Left lung (tissue), 4 donors: ENCODE measurements at regions not wholly inside any gene's neighbourhood (a gene's known extent, or its start where the extent isn't known, plus 50 kb on each side); places are given as distances from the start of the nearest gene placed in this dataset.

Experiments
- ATAC-seq: fragments of 200-7000 bp; cut with Tn5 transposase; one replicate; pipeline ENCODE4 v1.9.1; 2020; ENCODE audit warnings: moderate library complexity
- DNase-seq, 4 donors: peaks; one replicate each; pipeline ENCODE4 v3.0.0-alpha.2; 2013 to 2020
- H3K27ac ChIP-seq, 2 donors: fragments of 200-600 bp; sonication (generic) in 1 of 2; one replicate each; pipeline versions ENCODE4 v1.5.0 to v1.8.0; 2020 to 2021
- H3K27me3 ChIP-seq, 2 donors: fragments of 200-600 bp; sonication (generic) in 1 of 2; one replicate each; pipeline versions ENCODE4 v1.5.0 to v1.8.0; 2020 to 2021
- H3K36me3 ChIP-seq, 2 donors: fragments of 200-600 bp; sonication (generic) in 1 of 2; one replicate each; pipeline versions ENCODE4 v1.5.0 to v1.8.0; 2020 to 2021
- H3K4me1 ChIP-seq, 2 donors: fragments of 200-600 bp; one replicate each; pipeline ENCODE4 v1.8.0; 2021
- H3K4me3 ChIP-seq, 2 donors: fragments of 200-600 bp; sonication (generic) in 1 of 2; one replicate each; pipeline versions ENCODE4 v1.5.0 to v1.8.0; 2020 to 2021; ENCODE audit warnings: mild to moderate bottlenecking in 1 of 2
- H3K9me3 ChIP-seq, 2 donors: fragments of 200-600 bp; sonication (generic) in 1 of 2; one replicate each; pipeline versions ENCODE4 v1.5.0 to v1.8.0; 2020 to 2021
- CTCF ChIP-seq, 2 donors: fragments of 200-600 bp; sonication (generic) in 1 of 2; IDR thresholded peaks; one replicate each; pipeline versions ENCODE4 v1.5.0 to v1.8.0; 2021; ENCODE audit warnings: antibody characterized with exemption in 2 of 2
- intact Hi-C, 2 donors: fragments of 100-400 bp; cut with DNase I; formaldehyde crosslinking; loops; one replicate each; pipeline versions ENCODE4 v1.11.2 to v1.14.2; 2022
- donor health status: DM: no; HTN: yes; CAD: no.
- donor health status: DM: no; HTN: no; CAD: no.

DNA sequence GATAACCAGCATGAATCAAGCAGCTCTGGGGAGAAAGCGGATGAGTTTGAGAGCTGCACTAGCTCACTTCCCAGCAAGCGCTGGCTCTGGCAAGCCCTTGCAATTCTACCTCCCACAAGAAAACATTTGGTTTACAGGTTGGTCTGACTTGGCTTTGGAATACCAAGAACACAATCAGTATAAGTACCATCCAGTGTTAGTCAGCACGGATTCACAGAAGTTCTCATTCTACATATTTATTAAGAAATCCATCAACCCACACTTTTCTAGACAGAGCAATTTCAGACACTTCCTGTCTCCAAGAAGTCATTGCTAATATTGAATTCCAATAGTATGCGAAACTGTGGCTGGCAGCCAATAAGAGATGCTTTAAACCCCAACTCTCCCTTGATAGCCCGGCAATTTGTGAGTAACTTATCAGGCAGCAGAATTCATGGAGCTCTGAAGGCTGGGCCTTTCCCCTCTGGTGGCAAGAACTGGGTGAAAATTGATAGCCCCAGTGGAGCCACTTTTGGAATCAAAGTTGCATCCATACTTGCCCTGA is 59.4 kb upstream of the WASF3 start:
- no peaks in the 10 kb centered on the region for H3K9me3 ChIP-seq
- no peak overlapping the region for H3K27ac ChIP-seq
- ATAC-seq (no peak), DNase-seq (no peak)
- peaks cover 0 to 3% of the 10 kb centered on the region in 2 donors for H3K27me3 ChIP-seq
- no peak overlapping the region for H3K4me3 ChIP-seq
- H3K36me3 ChIP-seq: no peaks in the 10 kb centered on the region
- no peaks in the 10 kb centered on the region for H3K4me1 ChIP-seq
- no peak for TF ChIP-seq CTCF (IDR thresholded peaks at IDR 0.05)
- intact Hi-C loops: loop anchor here in 1 of 2 donors (10.0 kb wide), 1 partner anchor 313 kb away; no protein-coding TSS in a partner anchor

DNA sequence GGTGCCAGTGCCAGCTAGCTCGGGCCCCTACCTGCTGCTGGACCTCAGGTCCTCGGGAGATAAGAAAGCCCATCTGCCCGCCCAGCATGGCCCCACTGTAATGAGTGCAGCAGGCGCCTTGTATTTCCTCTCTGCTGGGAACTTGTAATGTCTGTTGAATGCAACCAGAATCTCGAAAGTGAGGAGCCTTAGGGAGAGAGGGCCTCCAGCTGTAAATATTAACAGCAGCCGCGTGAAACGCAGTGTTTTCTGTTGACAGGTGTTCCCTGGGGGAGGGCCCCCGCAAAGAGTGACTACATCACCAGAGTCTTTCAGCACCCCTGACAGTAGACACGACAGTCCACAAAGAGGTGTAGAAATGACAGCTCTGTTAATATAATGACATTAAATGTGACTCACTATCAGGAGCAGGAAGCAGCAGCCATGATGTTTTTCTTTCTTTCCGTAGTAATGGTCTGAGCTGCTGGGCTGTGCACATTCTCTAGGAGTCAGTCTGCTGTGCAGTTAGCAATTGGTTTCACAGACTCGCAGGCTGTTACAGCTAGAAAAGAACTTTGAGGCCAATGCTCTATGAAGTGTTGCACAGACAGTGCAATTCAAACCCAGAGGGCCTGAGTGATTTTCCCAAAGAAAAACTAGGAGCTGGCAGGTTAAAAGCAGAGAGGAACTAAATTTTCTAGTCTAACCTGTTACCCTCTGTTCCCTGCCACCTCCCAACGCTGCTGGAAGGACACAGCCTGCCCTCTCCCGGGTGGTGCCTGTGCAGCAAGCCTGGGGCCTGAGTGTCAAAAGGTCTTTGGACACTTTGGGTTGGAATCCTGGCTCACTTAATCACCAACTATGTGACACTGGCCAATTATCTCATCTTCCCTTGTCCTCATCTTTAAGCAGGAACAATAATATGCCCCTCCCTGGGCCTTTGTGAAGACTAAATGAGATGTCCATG is 58.6 kb upstream of the WASF3 start:
- Histone ChIP-seq H3K27me3 (peaks cover 0 to 3% of the 10 kb centered on the region in 2 donors), H3K27ac (no peak overlapping the region), H3K4me1 (no peaks in the 10 kb centered on the region), H3K36me3 (no peaks in the 10 kb centered on the region), H3K4me3 (no peak overlapping the region), H3K9me3 (no peaks in the 10 kb centered on the region)
- TF ChIP-seq CTCF (IDR thresholded peaks at IDR 0.05): no peak
- intact Hi-C loops: loop anchor here in 1 of 2 donors (10.0 kb wide), 1 partner anchor 314 kb away; no protein-coding TSS in a partner anchor
- ATAC-seq (no peak), DNase-seq (no peak)

DNA sequence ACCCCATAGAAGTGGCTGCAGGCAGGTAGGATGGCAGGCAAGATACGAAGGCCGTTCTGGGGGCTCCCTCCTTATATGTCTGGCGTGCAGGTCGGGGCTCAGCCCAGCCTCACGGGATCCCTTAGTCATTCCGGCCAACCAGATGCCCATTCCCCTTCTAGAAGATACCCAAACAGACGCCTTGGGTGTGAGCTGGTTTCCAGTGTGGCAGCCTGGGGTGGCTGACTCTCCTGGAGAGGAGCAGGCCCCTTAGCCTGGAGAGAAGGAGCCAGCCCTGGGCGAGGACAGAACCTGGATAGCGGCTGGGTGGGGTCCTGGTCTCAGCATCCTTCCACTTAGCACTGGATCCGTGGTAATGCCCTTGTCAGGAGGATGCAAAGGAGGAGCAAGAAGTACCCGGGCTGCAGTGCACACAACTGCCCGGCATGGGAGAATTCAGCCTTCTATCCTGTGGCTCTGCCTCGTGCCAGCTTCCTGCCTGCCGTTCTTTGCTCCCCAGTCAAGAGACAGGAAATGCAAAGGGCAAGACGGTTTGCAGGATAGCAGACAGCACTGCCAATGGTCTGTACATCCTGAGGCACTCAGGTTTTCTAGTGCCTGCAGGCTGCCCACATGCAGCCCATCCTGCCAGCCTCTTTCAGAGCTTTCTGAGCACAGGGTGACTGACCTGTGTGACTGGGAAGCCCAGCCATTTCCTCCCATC is 56.7 kb upstream of the WASF3 start:
- H3K4me1 ChIP-seq: no peaks in the 10 kb centered on the region
- H3K9me3 ChIP-seq: no peaks in the 10 kb centered on the region
- TF ChIP-seq CTCF (IDR thresholded peaks at IDR 0.05): no peak
- H3K4me3 ChIP-seq: no peak overlapping the region
- intact Hi-C loops: no loop called here
- no peak for ATAC-seq
- no peaks in the 10 kb centered on the region for H3K36me3 ChIP-seq
- peaks cover 0 to 3% of the 10 kb centered on the region in 2 donors for H3K27me3 ChIP-seq
- DNase-seq: no peak
- no peak overlapping the region for H3K27ac ChIP-seq

GRCh38 chr13:26501641-26502040 is 55.8 kb upstream of the WASF3 start:
- intact Hi-C loops: no loop called here
- ATAC-seq (no peak), DNase-seq (no peak)
- no peaks in the 10 kb centered on the region for H3K9me3 ChIP-seq
- H3K36me3 ChIP-seq: no peaks in the 10 kb centered on the region
- no peaks in the 10 kb centered on the region for H3K4me1 ChIP-seq
- H3K4me3 ChIP-seq: no peak overlapping the region
- no peak for TF ChIP-seq CTCF (IDR thresholded peaks at IDR 0.05)
- H3K27me3 ChIP-seq: peaks cover 0 to 8% of the 10 kb centered on the region in 2 donors
- H3K27ac ChIP-seq: no peak overlapping the region

DNA sequence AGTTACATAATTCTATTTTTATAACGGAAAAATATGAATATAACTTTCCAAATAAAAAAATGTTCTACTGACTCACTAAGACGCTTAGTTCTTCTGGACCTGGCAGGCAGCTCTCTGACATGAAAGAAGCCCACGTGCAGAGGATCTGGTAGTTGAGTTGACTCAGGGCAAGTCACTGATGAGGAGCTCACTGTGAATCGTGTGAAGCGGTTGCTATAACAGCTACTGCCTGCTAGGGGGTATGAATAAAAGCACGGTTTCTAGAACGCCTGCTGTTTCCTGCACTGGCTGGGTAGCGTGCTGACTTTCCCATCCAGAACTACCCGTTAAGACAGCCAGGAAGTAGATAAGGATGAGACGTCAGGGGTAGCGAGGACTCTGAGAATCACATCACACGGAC is 54.7 kb upstream of the WASF3 start:
- Histone ChIP-seq H3K27ac (no peak overlapping the region), H3K36me3 (no peaks in the 10 kb centered on the region), H3K9me3 (peaks cover 0 to 2% of the 10 kb centered on the region in 2 donors), H3K4me3 (no peak overlapping the region), H3K4me1 (no peaks in the 10 kb centered on the region), H3K27me3 (peaks cover 0 to 8% of the 10 kb centered on the region in 2 donors)
- no peak for DNase-seq
- intact Hi-C loops: no loop called here
- ATAC-seq: peak; percentile 50
- TF ChIP-seq CTCF (IDR thresholded peaks at IDR 0.05): no peak
